ENCODE measurements at regions not wholly inside any gene's neighbourhood (a gene's known extent, or its start where the extent isn't known, plus 50 kb on each side); places are given as distances from the start of the nearest gene placed in this dataset.
"Not testable (repeated sequence)": the region's sequence is repeated elsewhere in the genome, so short reads cannot be mapped to it uniquely, and the experiment has no call there.

DNA sequence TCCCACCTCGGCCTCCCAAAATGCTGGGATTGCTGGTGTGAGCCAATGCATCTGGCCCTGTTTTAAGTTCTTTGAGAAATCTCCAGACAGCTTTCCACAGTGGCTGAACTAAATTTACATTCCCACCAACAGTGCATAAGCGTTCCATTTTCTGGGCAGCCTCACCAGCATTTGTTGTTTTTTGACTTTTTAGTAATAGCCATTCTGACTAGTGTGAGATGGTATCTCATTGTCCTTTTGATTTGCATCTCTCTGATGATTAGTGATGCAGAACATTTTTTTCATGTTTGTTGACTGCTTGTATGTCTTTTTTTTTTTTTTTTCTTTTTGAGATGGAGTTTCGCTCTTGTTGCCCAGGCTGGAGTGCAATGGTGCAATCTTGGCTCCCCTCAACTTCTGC, 117.4 kb upstream of the TBX3 start:
- H3K4me3 Mint-ChIP-seq; H3K36me3 ChIP-seq (ENCODE audit: control insufficient read depth in 2 of 2, extremely low read depth in 1 of 2, insufficient read depth in 1 of 2, low read length in 1 of 2); H3K4me3 ChIP-seq (ENCODE audit: control insufficient read depth in 1 of 2, extremely low read depth in 1 of 2, low read length in 1 of 2); DNase-seq; H3K4me1 ChIP-seq (ENCODE audit: control insufficient read depth in 1 of 2, extremely low read depth in 1 of 2, insufficient read depth in 2 of 2, low read length in 2 of 2); H3K27ac ChIP-seq (ENCODE audit: low read length); H3K4me1 Mint-ChIP-seq; H3K9me3 ChIP-seq; H3K27me3 Mint-ChIP-seq; POLR2A ChIA-PET; H3K27ac Mint-ChIP-seq; H3K27me3 ChIP-seq (replicated peaks in 1 of 2; ENCODE audit: control insufficient read depth in 2 of 2, extremely low read depth in 1 of 2, insufficient read depth in 2 of 2, low read length in 1 of 2); H3K9me3 Mint-ChIP-seq; ATAC-seq (replicated peaks in 1 of 4); H3K36me3 Mint-ChIP-seq; CTCF ChIA-PET: not testable (repeated sequence)
- WGBS (ENCODE audit: insufficient coverage), result 78% methylated on average over 1 of the region's 3 CpGs

DNA sequence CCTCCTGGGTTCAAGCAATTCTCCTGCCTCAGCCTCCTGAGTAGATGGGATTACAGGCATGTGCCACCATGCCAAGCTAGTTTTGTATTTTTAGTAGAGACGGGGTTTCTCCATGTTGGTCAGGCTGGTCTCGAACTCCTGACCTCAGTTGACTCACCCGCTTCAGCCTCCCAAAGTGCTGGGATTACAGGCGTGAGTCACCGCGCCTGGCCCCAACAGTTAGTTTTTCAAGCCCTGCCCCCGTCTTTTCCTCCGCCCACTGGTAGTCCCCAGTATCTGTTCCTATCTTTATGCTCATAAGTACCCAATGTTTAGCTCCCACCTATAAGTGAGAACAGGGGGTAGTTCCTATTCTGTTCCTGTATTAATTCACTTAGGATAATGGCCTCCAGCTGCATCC, 116.6 kb upstream of the TBX3 start:
- CTCF ChIA-PET; H3K4me1 ChIP-seq (ENCODE audit: control insufficient read depth in 1 of 2, extremely low read depth in 1 of 2, insufficient read depth in 2 of 2, low read length in 2 of 2); H3K4me3 Mint-ChIP-seq; H3K4me3 ChIP-seq (ENCODE audit: control insufficient read depth in 1 of 2, extremely low read depth in 1 of 2, low read length in 1 of 2); H3K27ac Mint-ChIP-seq; H3K36me3 ChIP-seq (ENCODE audit: control insufficient read depth in 2 of 2, extremely low read depth in 1 of 2, insufficient read depth in 1 of 2, low read length in 1 of 2); H3K36me3 Mint-ChIP-seq; DNase-seq; POLR2A ChIA-PET; H3K27ac ChIP-seq (ENCODE audit: low read length); H3K27me3 ChIP-seq (replicated peaks in 1 of 2; ENCODE audit: control insufficient read depth in 2 of 2, extremely low read depth in 1 of 2, insufficient read depth in 2 of 2, low read length in 1 of 2); ATAC-seq (replicated peaks in 1 of 4); H3K4me1 Mint-ChIP-seq; H3K9me3 Mint-ChIP-seq; H3K27me3 Mint-ChIP-seq; H3K9me3 ChIP-seq: not testable (repeated sequence)
- 83% methylated on average over 3 of the region's 8 CpGs for WGBS (ENCODE audit: insufficient coverage)

DNA sequence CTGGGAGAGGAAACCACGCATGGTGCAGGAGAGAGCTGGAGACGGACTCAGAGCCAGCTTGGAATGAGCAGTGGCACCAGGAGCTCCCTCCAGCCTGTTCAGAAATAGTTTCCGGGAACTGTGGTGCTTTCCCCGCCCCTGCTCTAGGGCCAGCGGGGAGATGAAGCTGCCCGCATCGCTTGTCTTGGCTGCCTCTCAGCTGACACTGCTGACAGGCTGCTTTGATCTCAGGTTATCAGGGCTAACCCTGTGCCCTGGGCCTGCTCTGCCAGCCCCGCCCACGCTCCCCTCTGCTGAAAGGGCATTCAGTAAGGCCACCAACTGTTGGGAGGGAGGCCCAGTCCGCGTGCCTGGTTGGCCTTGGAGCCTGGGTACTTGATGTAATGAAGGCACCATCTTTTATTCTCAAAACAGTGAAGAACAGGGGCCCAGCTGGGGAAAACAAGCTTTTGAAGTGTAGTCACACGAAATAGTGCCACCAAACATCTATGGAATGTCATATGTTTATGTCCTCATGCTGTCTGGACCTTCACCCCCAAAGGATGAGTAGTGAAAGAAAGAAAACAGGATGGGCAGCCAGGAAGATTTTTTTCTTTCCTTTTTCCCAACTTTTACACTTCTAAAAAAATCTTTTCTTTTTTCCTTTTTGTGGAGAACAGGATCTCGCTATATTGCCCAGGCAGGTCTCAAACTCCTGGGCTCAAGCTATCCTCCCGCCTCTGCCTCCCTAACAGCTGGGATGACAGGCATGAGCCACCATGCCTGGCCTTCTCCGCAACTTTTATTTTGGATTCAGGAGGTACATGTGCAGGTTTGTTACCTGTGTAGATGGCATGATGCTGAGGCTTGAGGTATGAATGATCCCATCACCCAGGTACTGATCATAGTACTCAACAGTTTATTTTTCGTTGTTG, 115.9 kb upstream of the TBX3 start:
- 49% methylated on average over 7 of the region's 16 CpGs for WGBS (ENCODE audit: insufficient coverage)
- POLR2A ChIA-PET, result no interaction called here

DNA sequence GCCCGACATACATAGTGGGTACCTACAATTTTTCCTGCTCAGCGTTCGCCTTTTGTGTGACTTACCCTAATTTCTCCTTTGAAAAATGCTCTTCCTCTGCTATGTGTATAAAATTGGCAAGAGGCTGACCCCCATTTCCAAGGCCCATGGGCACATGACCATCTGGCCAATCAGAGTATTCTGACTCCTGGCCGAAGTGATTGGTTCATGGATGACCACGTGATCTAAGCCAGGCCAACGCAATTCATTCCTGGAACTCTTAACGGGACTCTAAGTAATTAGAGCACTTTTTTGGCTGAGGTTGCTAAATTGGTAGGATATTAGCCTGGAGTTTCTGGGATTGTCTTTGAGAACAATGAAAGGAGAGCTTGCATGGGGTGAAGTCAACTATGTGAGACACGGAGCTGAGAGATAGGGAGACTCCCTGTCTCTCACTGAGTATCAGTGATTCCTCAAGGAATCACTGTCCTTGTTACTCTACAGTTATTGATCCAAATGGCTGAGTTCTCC, 110.1 kb upstream of the TBX3 start:
- ATAC-seq (replicated peaks in 1 of 4) (no peak), DNase-seq (no peak)
- Histone ChIP-seq H3K27ac (ENCODE audit: low read length) (no peak overlapping the region), H3K4me1 (ENCODE audit: control insufficient read depth in 1 of 2, extremely low read depth in 1 of 2, insufficient read depth in 2 of 2, low read length in 2 of 2) (no peaks in the 10 kb centered on the region), H3K9me3 (no peaks in the 10 kb centered on the region), H3K27me3 (replicated peaks in 1 of 2; ENCODE audit: control insufficient read depth in 2 of 2, extremely low read depth in 1 of 2, insufficient read depth in 2 of 2, low read length in 1 of 2) (no peaks in the 10 kb centered on the region), H3K36me3 (ENCODE audit: control insufficient read depth in 2 of 2, extremely low read depth in 1 of 2, insufficient read depth in 1 of 2, low read length in 1 of 2) (no peaks in the 10 kb centered on the region), H3K4me3 (ENCODE audit: control insufficient read depth in 1 of 2, extremely low read depth in 1 of 2, low read length in 1 of 2) (no peak overlapping the region)
- H3K4me1 Mint-ChIP-seq, result no peaks in the 10 kb centered on the region
- H3K4me3 Mint-ChIP-seq, result no peak overlapping the region
- H3K27ac Mint-ChIP-seq, result no peak overlapping the region
- H3K9me3 Mint-ChIP-seq, result peaks cover 0 to 4% (median 4%) of the 10 kb centered on the region in 3 donors
- POLR2A ChIA-PET, result no interaction called here
- CTCF ChIA-PET, result no interaction called here
- no peaks in the 10 kb centered on the region for H3K27me3 Mint-ChIP-seq
- 88% methylated on average over 5 of the region's 8 CpGs for WGBS (ENCODE audit: insufficient coverage)
- no peaks in the 10 kb centered on the region for H3K36me3 Mint-ChIP-seq

More for the DNA sequence above, 115.9 kb upstream of the TBX3 start:
- H3K9me3 ChIP-seq, result no peaks in the 10 kb centered on the region
- Mint-ChIP-seq H3K4me1 (no peaks in the 10 kb centered on the region), H3K27ac (no peak overlapping the region), H3K9me3 (peaks cover 2 to 4% (median 4%) of the 10 kb centered on the region in 3 donors), H3K27me3 (no peaks in the 10 kb centered on the region), H3K4me3 (no peak overlapping the region), H3K36me3 (no peaks in the 10 kb centered on the region)
- H3K4me3 ChIP-seq (ENCODE audit: control insufficient read depth in 1 of 2, extremely low read depth in 1 of 2, low read length in 1 of 2), result no peak overlapping the region
- no peaks in the 10 kb centered on the region for H3K4me1 ChIP-seq (ENCODE audit: control insufficient read depth in 1 of 2, extremely low read depth in 1 of 2, insufficient read depth in 2 of 2, low read length in 2 of 2)
- ATAC-seq (replicated peaks in 1 of 4), result no peak
- H3K27me3 ChIP-seq (replicated peaks in 1 of 2; ENCODE audit: control insufficient read depth in 2 of 2, extremely low read depth in 1 of 2, insufficient read depth in 2 of 2, low read length in 1 of 2), result no peaks in the 10 kb centered on the region
- H3K27ac ChIP-seq (ENCODE audit: low read length), result no peak overlapping the region
- no peaks in the 10 kb centered on the region for H3K36me3 ChIP-seq (ENCODE audit: control insufficient read depth in 2 of 2, extremely low read depth in 1 of 2, insufficient read depth in 1 of 2, low read length in 1 of 2)
- DNase-seq, result no peak
- CTCF ChIA-PET, result no interaction called here

DNA sequence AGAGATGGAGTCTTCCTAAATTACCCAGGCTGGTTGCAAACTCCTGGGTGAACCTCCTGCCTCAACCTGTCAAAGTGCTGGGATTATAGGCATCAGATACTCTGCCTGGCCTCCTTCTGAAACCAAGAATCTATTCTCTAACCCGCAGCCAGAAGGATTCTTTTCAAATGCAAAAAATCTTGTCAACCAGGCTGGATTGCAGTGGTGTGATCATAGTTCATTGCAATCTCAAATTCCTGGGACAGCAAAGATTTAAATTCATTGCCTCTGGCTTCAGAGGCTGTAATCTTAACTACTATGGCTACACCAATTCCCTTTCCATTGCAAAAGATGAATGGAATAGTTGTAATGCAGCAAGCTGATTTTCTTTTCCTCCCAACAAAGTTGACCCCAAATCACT, 106.3 kb upstream of the TBX3 start:
- no peaks in the 10 kb centered on the region for H3K27me3 Mint-ChIP-seq
- H3K27ac Mint-ChIP-seq, result no peak overlapping the region
- H3K27ac ChIP-seq (ENCODE audit: low read length), result no peak overlapping the region
- H3K4me1 Mint-ChIP-seq, result no peaks in the 10 kb centered on the region
- no peaks in the 10 kb centered on the region for H3K27me3 ChIP-seq (replicated peaks in 1 of 2; ENCODE audit: control insufficient read depth in 2 of 2, extremely low read depth in 1 of 2, insufficient read depth in 2 of 2, low read length in 1 of 2)
- H3K4me1 ChIP-seq (ENCODE audit: control insufficient read depth in 1 of 2, extremely low read depth in 1 of 2, insufficient read depth in 2 of 2, low read length in 2 of 2), result no peaks in the 10 kb centered on the region
- DNase-seq, result no peak
- POLR2A ChIA-PET, result no interaction called here
- no CpG with 5 or more reads among the region's 1 CpG for WGBS (ENCODE audit: insufficient coverage)
- peaks cover 0 to 4% (median 0%) of the 10 kb centered on the region in 3 donors for H3K9me3 Mint-ChIP-seq
- CTCF ChIA-PET, result no interaction called here
- H3K4me3 ChIP-seq (ENCODE audit: control insufficient read depth in 1 of 2, extremely low read depth in 1 of 2, low read length in 1 of 2), result no peak overlapping the region
- H3K9me3 ChIP-seq, result no peaks in the 10 kb centered on the region
- H3K36me3 ChIP-seq (ENCODE audit: control insufficient read depth in 2 of 2, extremely low read depth in 1 of 2, insufficient read depth in 1 of 2, low read length in 1 of 2), result no peaks in the 10 kb centered on the region
- no peak for ATAC-seq (replicated peaks in 1 of 4)
- H3K4me3 Mint-ChIP-seq, result no peak overlapping the region
- no peaks in the 10 kb centered on the region for H3K36me3 Mint-ChIP-seq

DNA sequence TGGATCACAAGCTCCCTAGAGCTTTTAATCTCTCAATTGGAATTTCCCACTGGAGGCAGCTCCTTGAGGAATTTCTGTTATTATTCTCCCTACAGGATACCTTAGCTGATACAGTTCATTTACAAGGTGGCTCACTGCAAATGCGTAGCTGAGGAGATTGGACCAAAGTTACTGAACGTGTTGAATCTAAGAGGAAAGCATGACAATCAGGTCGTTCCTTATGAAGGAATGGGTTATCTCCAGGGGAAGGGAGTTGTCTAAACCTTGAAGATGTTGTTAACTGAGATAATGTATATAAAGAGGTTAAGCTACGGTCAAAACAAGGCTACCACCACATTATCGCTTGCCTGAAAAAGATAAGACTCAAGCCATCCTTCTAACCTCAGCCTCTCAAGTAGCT, 105.8 kb upstream of the TBX3 start:
- Mint-ChIP-seq H3K4me3 (no peak overlapping the region), H3K4me1 (no peaks in the 10 kb centered on the region), H3K27me3 (no peaks in the 10 kb centered on the region), H3K27ac (no peak overlapping the region), H3K9me3 (peaks cover 0 to 4% (median 0%) of the 10 kb centered on the region in 3 donors), H3K36me3 (no peaks in the 10 kb centered on the region)
- POLR2A ChIA-PET, result no interaction called here
- DNase-seq, result no peak
- no peaks in the 10 kb centered on the region for H3K36me3 ChIP-seq (ENCODE audit: control insufficient read depth in 2 of 2, extremely low read depth in 1 of 2, insufficient read depth in 1 of 2, low read length in 1 of 2)
- no peaks in the 10 kb centered on the region for H3K27me3 ChIP-seq (replicated peaks in 1 of 2; ENCODE audit: control insufficient read depth in 2 of 2, extremely low read depth in 1 of 2, insufficient read depth in 2 of 2, low read length in 1 of 2)
- ATAC-seq (replicated peaks in 1 of 4), result no peak
- no peaks in the 10 kb centered on the region for H3K9me3 ChIP-seq
- CTCF ChIA-PET, result no interaction called here
- no peaks in the 10 kb centered on the region for H3K4me1 ChIP-seq (ENCODE audit: control insufficient read depth in 1 of 2, extremely low read depth in 1 of 2, insufficient read depth in 2 of 2, low read length in 2 of 2)
- no peak overlapping the region for H3K4me3 ChIP-seq (ENCODE audit: control insufficient read depth in 1 of 2, extremely low read depth in 1 of 2, low read length in 1 of 2)
- WGBS (ENCODE audit: insufficient coverage), result 65% methylated on average over 3 of the region's 5 CpGs
- H3K27ac ChIP-seq (ENCODE audit: low read length), result no peak overlapping the region
